GM18520 (cell line): ENCODE measurements at regions not wholly inside any gene's neighbourhood (a gene's known extent, or its start where the extent isn't known, plus 50 kb on each side); places are given as distances from the start of the nearest gene placed in this dataset.

Source experiments
- ATAC-seq: cut with Tn5 transposase; IDR thresholded peaks from one replicate; pipeline ENCODE4 v1.9.1; 2021; ENCODE audit not compliant: unreplicated experiment

- ATAC-seq = no peak
These were observed 197.4 kb upstream of the IL12B start for GRCh38 chr5:159527546-159528254.

- ATAC-seq = no peak
These were observed 201.3 kb upstream of the IL12B start for GRCh38 chr5:159531554-159532105.

- no peak for ATAC-seq
These were observed 202.9 kb upstream of the IL12B start for GRCh38 chr5:159533197-159533596.

GRCh38 chr5:159536166-159536565, 205.9 kb upstream of the IL12B start:
- ATAC-seq = no peak

- no peak for ATAC-seq
These were observed 206.4 kb upstream of the IL12B start for GRCh38 chr5:159536646-159537045.

- ATAC-seq = peak; percentile 47
These were observed 209.4 kb upstream of the IL12B start for GRCh38 chr5:159539678-159540077.

GRCh38 chr5:159543326-159543725, 213.0 kb upstream of the IL12B start:
- no peak for ATAC-seq

DNA sequence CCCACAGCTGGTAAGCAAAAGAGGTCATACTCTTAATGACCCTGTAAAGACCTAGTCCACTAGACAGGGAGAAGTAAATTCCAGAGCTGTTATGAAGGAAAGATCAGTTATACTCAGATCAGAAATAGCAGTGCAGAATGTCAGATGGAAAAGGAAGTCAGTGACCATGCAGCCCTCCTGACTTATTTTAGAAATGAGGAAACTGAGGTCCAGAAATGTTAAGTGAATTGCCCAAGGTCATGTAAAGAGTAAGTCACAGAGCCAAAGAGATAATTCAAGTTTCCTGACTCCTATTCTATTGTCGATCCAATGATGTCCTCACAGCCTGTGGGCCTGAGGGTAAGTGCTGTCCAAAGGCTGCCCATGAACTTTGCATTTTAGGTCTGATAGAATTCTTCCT, 214.9 kb upstream of the IL12B start:
- no peak for ATAC-seq

- no peak for ATAC-seq
These were observed 217.3 kb upstream of the IL12B start for GRCh38 chr5:159547466-159548195.

GRCh38 chr5:159548517-159548916, 218.2 kb upstream of the IL12B start:
- no peak for ATAC-seq

GRCh38 chr5:159549046-159549445, 218.8 kb upstream of the IL12B start:
- no peak for ATAC-seq

GRCh38 chr5:159550951-159551350, 220.7 kb upstream of the IL12B start:
- ATAC-seq = no peak

DNA sequence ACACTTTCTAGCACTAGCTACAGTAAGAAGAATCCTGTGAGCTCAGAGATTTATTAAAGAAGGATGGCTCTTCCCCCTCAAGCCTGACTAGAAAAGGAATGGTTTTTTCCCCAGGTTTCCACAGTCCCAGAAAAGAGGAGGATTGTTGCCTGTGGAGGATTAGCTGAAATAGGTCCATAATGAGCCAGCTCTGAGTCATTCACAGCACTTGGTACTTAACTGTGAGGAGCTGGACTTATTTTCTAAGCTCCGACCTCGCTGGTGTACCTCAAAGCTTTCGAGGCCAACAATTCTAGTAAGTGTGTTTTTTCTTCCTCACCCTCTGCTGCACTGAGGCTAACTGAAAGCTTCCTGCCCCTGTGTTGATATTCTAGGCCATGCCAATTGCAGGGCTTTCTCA, 222.5 kb upstream of the IL12B start:
- no peak for ATAC-seq

- ATAC-seq = no peak
These were observed 223.5 kb upstream of the IL12B start for GRCh38 chr5:159553792-159554191.

DNA sequence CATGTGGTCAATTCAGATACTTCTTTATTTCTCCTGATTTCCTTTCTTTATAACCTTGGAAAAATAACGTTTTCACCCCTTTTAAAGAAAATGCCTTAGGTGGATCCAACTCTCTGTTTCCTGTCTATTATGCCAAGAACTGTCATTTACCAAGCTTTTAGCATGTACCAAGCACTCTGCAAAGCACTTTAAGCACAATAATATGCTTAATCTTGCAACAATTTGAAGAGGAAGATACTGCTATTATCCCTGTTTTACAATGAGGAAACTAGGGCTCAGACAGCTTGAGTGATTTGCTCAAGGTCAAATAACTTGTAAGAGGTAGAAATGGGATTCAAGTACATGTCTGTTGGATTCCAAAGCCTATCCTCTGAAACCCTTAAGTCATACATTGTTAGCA, 224.8 kb upstream of the IL12B start:
- ATAC-seq = no peak

- ATAC-seq = no peak
These were observed 229.1 kb upstream of the IL12B start for GRCh38 chr5:159559337-159559736.

- ATAC-seq = no peak
These were observed 229.8 kb upstream of the IL12B start for GRCh38 chr5:159560088-159560487.

DNA sequence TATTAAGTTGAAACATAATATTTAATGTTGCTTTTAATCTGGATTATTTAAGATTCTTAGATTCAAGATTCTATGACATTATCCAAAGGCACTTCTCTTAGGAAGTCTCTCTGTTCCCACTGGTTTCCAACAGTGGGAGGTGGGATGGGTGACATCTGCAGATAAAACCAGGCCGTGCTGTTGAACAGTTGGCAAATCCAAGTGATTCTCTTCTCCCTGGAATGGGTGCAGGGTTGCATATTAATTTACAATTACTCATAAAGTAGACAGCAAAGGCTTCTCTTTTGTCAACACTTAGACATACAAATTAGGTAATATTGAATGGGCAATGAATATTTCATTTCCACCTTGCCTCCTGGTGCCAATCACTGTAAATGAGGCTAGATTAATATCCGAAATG, 233.7 kb upstream of the IL12B start:
- no peak for ATAC-seq

GRCh38 chr5:159566832-159567231, 236.5 kb upstream of the IL12B start:
- no peak for ATAC-seq

DNA sequence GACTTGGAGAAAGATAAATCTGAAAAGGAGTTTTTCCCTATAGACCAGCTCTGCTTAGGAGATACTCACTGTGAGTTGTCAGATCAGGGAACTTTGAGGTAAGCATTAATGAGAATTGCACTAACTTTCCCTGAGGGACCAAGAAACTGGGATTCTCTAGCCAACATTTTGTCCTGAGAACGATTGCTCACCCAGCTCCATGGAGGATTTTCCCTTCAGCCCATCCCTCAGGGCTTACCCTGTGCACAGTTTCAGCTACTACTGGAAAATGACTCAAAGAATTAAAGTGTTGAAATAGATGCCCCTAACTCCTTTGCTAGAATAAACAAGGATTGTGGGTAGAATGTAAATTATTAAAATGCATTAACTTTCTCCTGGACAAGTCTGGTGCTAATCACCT, 237.2 kb upstream of the IL12B start:
- ATAC-seq = no peak

DNA sequence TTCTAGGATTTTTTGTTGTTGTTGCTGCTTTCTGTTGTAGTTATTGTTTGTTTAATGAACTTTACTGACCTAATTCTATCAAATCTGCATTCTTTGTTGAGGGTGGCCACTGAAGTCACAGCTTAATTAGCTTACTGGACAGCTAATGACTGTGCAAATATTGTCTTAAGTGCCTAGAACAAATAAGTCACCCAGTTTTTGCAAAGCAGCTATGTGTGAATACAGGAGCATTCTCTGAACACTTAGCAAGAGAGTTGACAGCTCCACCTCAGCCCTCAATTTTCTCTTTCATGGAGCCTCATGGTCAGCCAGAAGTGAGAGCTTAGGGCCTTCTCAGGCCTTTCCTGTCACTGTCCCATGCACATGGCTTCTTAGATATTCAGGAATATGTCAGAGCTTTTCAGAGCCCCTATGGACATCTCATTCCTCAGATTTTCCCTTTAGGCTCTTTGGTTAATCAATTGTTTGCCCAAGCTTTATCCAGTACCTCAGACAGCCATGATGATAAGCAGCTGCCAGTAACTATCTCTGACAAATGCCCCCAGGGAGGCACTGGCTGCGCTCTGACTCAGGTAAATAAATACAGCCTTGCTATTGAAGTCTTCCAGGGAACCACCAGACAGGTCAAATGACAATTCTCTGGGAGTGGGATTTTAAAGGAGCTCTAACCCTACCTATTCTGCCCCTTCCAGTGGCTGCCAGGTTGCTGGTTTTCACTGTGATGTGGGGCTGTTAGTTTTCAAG, 241.4 kb upstream of the IL12B start:
- no peak for ATAC-seq

DNA sequence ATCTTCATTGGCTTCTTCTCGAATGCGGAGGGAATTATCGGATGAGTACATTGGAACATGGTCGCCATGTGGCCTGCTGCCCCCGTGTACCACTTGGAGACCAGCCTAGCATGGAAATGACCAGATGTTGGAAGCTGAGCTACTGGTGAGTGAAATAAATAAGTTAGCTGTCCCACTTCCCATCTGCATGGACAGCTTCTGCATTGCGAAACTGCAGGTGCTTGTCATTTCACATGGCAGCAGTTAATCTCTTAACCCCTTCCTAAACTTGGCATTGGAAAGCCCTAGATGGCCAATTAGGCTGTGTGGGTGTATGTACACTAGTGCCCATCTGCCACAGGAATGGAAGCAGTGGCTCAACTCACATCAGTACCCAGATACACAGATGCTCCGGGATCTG, 246.6 kb upstream of the IL12B start:
- ATAC-seq = no peak
